ENCODE measurements at regions not wholly inside any gene's neighbourhood (a gene's known extent, or its start where the extent isn't known, plus 50 kb on each side); places are given as distances from the start of the nearest gene placed in this dataset.
"Not testable (repeated sequence)": the region's sequence is repeated elsewhere in the genome, so short reads cannot be mapped to it uniquely, and the experiment has no call there.

GRCh38 chr6:112886415-112886814, 539.3 kb downstream of the RFPL4B start:
- DNase-seq = no peak

DNA sequence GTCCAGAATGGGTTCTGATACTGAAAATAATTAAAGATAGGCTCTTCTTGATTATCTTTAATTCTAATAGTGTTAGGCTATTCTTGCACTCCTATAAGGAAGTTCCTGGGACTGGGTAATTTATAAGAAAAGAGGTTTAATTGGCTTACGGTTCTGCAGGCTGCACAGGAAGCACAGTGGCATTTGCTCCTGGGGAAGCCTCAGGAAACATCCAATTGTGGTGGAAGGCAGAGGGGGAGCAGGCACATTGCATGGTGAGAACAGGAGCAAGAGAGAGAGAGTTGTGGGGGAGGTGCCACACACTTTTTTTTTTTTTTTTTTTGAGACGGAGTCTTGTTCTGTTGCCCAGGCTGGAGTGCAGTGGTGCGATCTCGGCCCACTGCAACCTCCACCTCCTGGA, 540.3 kb downstream of the RFPL4B start:
- not testable (repeated sequence) for DNase-seq

DNA sequence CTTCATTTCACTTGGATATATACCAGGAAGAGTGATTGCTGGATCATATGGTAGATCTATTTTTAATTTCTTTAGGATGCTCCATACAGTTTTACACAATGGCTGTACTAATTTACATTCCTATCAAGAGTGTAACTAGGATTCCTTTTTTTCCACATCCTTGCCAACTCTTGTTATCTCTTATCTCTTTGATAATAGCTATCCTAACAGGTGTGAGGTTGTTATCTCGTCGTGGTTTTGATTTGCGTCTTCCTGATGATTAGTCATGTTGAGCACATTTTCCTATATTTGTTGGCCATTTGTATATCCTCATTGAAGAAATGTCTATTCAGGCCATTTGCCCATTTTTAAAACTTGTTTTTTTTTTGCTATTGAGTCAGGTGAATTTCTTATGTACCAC, 552.4 kb downstream of the RFPL4B start:
- DNase-seq = no peak

DNA sequence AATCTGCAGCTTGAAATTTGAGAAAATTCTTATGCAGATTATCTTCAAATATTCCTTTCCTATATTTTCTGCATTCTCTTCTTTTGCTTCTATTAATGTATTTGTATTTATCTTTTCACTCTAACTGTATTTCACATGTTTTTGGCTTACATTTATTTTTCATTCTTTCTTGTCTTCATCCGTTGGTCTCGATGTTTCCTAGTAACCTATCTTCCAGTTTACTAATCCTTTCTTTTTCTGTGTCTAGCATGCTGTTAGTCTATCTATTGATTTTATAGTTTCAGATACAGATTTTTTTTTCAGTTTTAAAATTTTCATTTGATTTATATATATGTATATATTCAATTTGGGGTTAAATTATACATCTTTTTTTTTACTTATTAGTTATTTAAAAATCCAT, 556.2 kb downstream of the RFPL4B start:
- DNase-seq = no peak

DNA sequence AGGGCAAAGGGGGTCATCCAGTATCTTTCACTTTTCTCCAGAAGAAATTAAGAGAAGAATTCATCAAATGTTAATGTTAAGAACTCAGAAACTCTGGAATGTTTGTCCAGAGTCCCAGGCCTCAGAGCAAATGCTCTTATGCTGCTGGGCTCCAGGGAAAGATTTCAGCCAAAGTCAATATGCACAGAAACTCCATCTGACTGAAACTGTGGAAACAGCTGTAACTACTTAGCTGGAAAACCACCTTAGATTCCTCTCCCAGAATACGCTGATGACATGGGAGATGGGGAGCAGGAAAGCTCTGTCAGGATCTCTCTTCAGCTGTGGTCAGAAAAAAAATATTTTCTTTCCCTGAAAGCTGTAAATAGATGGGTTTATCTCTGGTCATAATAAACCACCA, 559.6 kb downstream of the RFPL4B start:
- peak; percentile 98 for DNase-seq

GRCh38 chr6:112909781-112910180, 562.7 kb downstream of the RFPL4B start:
- peak; percentile 78 for DNase-seq

DNA sequence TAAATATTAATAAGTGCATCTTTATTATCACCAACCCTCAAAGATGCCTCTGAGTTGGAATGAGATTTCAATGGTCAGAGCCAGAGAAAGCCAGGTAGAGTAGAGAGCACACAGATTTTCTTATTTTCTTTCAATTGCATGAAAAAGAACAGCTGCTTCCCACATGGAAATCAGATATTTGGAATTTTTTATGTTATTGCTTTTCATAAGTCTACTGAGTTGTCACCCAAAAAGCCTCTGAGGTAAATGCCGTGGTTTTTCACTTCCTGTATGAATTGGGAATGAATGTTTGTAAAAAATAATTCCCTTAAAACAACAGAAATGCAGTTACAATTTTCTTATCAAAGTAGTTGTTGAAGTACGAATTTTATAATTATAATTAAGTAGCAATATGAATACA, 563.1 kb downstream of the RFPL4B start:
- DNase-seq = peak; percentile 83

- peak; percentile 66 for DNase-seq
Observed at GRCh38 chr6:112911959-112912358, 564.8 kb downstream of the RFPL4B start.

DNA sequence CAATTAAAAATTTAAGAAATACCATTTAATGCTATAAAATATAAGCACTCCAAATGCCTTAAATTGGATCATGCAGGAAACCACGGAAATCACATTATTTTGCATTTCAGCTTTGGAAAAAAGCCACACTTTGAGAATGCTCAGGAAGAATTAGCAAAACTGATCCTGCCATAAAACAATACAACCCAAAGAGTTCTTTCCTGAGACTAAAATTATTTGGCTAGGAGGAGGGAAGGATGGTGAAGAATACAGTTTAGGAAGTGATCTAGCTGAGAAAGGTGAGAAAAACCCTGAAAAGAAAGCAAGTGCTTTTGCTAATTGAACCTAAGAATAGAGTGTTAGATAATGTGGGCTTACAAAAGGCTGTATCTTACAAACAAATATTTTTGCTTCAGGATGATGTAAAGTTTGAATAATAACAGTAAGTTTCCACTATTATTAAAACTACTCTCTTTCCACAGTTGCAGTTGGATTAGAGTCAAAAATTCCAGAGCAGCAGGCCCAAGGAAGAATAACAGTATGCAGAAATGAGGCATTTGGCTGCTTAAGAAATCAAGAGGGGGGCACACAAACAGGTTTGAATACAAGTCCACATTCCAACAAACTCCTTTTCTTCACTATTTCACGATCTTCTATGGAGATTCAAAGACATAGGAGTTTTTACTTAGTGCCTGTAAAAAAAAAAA, 565.4 kb downstream of the RFPL4B start:
- peak; percentile 78 for DNase-seq

DNA sequence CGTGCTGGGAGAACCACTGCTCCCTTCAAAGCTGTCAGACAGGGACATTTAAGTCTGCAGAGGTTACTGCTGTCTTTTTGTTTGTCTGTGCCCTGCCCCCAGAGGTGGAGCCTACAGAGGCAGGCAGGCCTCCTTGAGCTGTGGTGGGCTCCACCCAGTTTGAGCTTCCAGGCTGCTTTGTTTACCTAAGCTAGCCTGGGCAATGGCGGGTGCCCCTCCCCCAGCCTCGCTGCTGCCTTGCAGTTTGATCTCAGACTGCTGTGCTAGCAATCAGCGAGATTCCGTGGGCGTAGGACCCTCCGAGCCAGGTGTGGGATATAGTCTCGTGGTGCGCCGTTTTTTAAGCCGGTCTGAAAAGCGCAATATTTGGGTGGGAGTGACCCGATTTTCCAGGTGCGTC, 572.6 kb downstream of the RFPL4B start:
- not testable (repeated sequence) for DNase-seq

DNA sequence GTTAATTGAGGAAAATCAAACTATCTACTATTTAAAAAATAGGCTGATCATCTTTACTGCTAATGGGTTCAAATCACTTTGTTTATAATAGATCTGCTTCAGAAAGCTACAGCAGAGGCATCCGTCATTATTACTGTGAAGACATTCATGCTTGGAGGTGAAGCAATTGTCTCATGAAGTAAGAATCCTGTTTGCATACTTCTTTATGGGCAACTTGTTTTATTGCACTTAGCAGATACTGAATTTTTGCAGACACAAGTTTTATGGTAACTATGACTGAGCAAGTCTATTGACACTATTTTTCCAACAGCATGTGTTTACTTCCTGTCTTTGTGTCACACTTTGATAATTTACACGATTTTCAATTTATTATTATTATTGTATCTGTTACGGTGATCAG, 573.9 kb downstream of the RFPL4B start:
- DNase-seq = no peak

GRCh38 chr6:112923940-112924587, 576.9 kb downstream of the RFPL4B start:
- no peak for DNase-seq

- no peak for DNase-seq
Observed at GRCh38 chr6:112925702-112926101, 578.6 kb downstream of the RFPL4B start.

GRCh38 chr6:112927641-112928320, 580.7 kb downstream of the RFPL4B start:
- DNase-seq = peak; percentile 35

DNA sequence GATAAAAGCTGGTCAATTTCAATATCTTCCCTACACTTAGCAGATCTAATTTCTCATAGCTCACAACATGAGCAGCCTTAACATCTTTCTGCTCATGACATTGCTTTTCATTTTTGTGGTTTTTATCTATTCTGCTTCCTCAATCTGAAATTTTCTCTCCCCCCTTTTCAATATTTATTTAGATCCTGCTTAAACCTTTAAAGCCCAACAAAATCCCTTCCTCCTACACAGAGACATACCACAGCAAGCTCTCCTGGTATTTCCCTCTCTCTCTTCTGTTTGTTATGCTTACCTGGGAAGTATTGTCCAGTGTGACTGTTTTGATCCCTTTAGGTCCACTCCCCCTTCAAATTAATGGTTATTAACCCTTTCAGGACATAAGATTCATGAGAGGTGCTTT, 582.5 kb downstream of the RFPL4B start:
- DNase-seq = peak; percentile 31

- DNase-seq = peak; percentile 85
Observed at GRCh38 chr6:112931832-112932231, 584.7 kb downstream of the RFPL4B start.

GRCh38 chr6:112933947-112934346, 586.8 kb downstream of the RFPL4B start:
- no peak for DNase-seq

- DNase-seq = no peak
Observed at GRCh38 chr6:112934433-112935327, 587.5 kb downstream of the RFPL4B start.

GRCh38 chr6:112935402-112936078, 588.4 kb downstream of the RFPL4B start:
- DNase-seq = no peak

GRCh38 chr6:112936079-112936472, 588.9 kb downstream of the RFPL4B start:
- no peak for DNase-seq

- DNase-seq = peak; percentile 72
Observed at GRCh38 chr6:112936504-112936903, 589.4 kb downstream of the RFPL4B start.

GRCh38 chr6:112937690-112938089, 590.6 kb downstream of the RFPL4B start:
- not testable (repeated sequence) for DNase-seq

Data from fibroblast of skin of abdomen (primary cell).